ENCODE measurements at regions not wholly inside any gene's neighbourhood (a gene's known extent, or its start where the extent isn't known, plus 50 kb on each side); places are given as distances from the start of the nearest gene placed in this dataset.

GRCh38 chr4:121517241-121517640 is 136.4 kb upstream of the QRFPR start:
- no peak overlapping the region for H3K4me3 ChIP-seq (ENCODE audit: low read depth, low read length)
- TF ChIP-seq MYC (IDR thresholded peaks at IDR 0.05; ENCODE audit: low read depth, low read length) (no peak), POLR2A (IDR thresholded peaks at IDR 0.05; ENCODE audit: extremely low read depth, insufficient read length) (no peak)
- DNase-seq (ENCODE audit: low read depth), result no peak

- H3K4me3 ChIP-seq (ENCODE audit: low read depth, low read length), result no peak overlapping the region
- DNase-seq (ENCODE audit: low read depth), result no peak
- TF ChIP-seq CTCF (IDR thresholded peaks at IDR 0.05; ENCODE audit: low read depth, low read length) (peak; percentile 5), MAX (IDR thresholded peaks at IDR 0.05; ENCODE audit: low read depth, low read length) (no peak)
These were observed 133.6 kb upstream of the QRFPR start for GRCh38 chr4:121514443-121514842.

- no peak overlapping the region for H3K4me3 ChIP-seq (ENCODE audit: low read depth, low read length)
- TF ChIP-seq MYC (IDR thresholded peaks at IDR 0.05; ENCODE audit: low read depth, low read length) (no peak), MAX (IDR thresholded peaks at IDR 0.05; ENCODE audit: low read depth, low read length) (no peak), CTCF (IDR thresholded peaks at IDR 0.05; ENCODE audit: low read depth, low read length) (no peak), POLR2A (IDR thresholded peaks at IDR 0.05; ENCODE audit: extremely low read depth, insufficient read length) (no peak)
- DNase-seq (ENCODE audit: low read depth), result no peak
These were observed 129.6 kb upstream of the QRFPR start for GRCh38 chr4:121510341-121510874.

- DNase-seq (ENCODE audit: low read depth), result no peak
- no peak overlapping the region for H3K4me3 ChIP-seq (ENCODE audit: low read depth, low read length)
- no peak for TF ChIP-seq MAX (IDR thresholded peaks at IDR 0.05; ENCODE audit: low read depth, low read length)
- TF ChIP-seq POLR2A (IDR thresholded peaks at IDR 0.05; ENCODE audit: extremely low read depth, insufficient read length), result no peak
- no peak for TF ChIP-seq CTCF (IDR thresholded peaks at IDR 0.05; ENCODE audit: low read depth, low read length)
- TF ChIP-seq MYC (IDR thresholded peaks at IDR 0.05; ENCODE audit: low read depth, low read length), result no peak
These were observed 104.5 kb upstream of the QRFPR start for GRCh38 chr4:121485190-121485804.

- H3K4me3 ChIP-seq (ENCODE audit: low read depth, low read length), result no peak overlapping the region
- peak; percentile 55 for DNase-seq (ENCODE audit: low read depth)
- no peak for TF ChIP-seq MAX (IDR thresholded peaks at IDR 0.05; ENCODE audit: low read depth, low read length)
- TF ChIP-seq CTCF (IDR thresholded peaks at IDR 0.05; ENCODE audit: low read depth, low read length), result peak; percentile 85
- TF ChIP-seq MYC (IDR thresholded peaks at IDR 0.05; ENCODE audit: low read depth, low read length), result no peak
- no peak for TF ChIP-seq POLR2A (IDR thresholded peaks at IDR 0.05; ENCODE audit: extremely low read depth, insufficient read length)
These were observed 103.8 kb upstream of the QRFPR start for GRCh38 chr4:121484633-121485032.

GRCh38 chr4:121479808-121480207 is 99.0 kb upstream of the QRFPR start:
- TF ChIP-seq MAX (IDR thresholded peaks at IDR 0.05; ENCODE audit: low read depth, low read length) (no peak), MYC (IDR thresholded peaks at IDR 0.05; ENCODE audit: low read depth, low read length) (no peak), CTCF (IDR thresholded peaks at IDR 0.05; ENCODE audit: low read depth, low read length) (no peak), POLR2A (IDR thresholded peaks at IDR 0.05; ENCODE audit: extremely low read depth, insufficient read length) (no peak)
- no peak overlapping the region for H3K4me3 ChIP-seq (ENCODE audit: low read depth, low read length)
- DNase-seq (ENCODE audit: low read depth), result no peak

Data from NB4 (cell line).